Activated naive CD4-positive, alpha-beta T cell treated with anti-CD3 and anti-CD28 coated beads, Interleukin-2, amount 50 U/mL, for 24 hours (primary cell): ENCODE measurements at regions not wholly inside any gene's neighbourhood (a gene's known extent, or its start where the extent isn't known, plus 50 kb on each side); places are given as distances from the start of the nearest gene placed in this dataset.
A peak's percentile ranks its signal among the peaks of the same experiment; 100 is the strongest.

Experiments
- H3K27ac Mint-ChIP-seq: one replicate; pipeline ENCODE4 v1.8.0; 2021; ENCODE audit warnings: mild to moderate bottlenecking, mixed read lengths
- H3K27me3 Mint-ChIP-seq: one replicate; pipeline ENCODE4 v1.8.0; 2021; ENCODE audit warnings: mixed read lengths
- H3K36me3 Mint-ChIP-seq: one replicate; pipeline ENCODE4 v1.8.0; 2021; ENCODE audit warnings: mixed read lengths
- H3K4me1 Mint-ChIP-seq: one replicate; pipeline ENCODE4 v1.8.0; 2021; ENCODE audit warnings: mixed read lengths
- H3K4me3 Mint-ChIP-seq: one replicate; pipeline ENCODE4 v1.8.0; 2021; ENCODE audit warnings: mild to moderate bottlenecking, mixed read lengths
- H3K9me3 Mint-ChIP-seq: one replicate; pipeline ENCODE4 v1.8.0; 2021; ENCODE audit warnings: mixed read lengths

- no peaks in the 10 kb centered on the region for H3K36me3 Mint-ChIP-seq
- no peak overlapping the region for H3K27ac Mint-ChIP-seq
- H3K4me3 Mint-ChIP-seq, result no peak overlapping the region
- no peaks in the 10 kb centered on the region for H3K9me3 Mint-ChIP-seq
- no peaks in the 10 kb centered on the region for H3K4me1 Mint-ChIP-seq
- H3K27me3 Mint-ChIP-seq, result no peaks in the 10 kb centered on the region
Observed at GRCh38 chr11:70619591-70619990, 221.3 kb downstream of the CTTN start.

- H3K4me1 Mint-ChIP-seq, result no peaks in the 10 kb centered on the region
- no peak overlapping the region for H3K27ac Mint-ChIP-seq
- no peaks in the 10 kb centered on the region for H3K27me3 Mint-ChIP-seq
- no peaks in the 10 kb centered on the region for H3K36me3 Mint-ChIP-seq
- H3K4me3 Mint-ChIP-seq, result no peak overlapping the region
- H3K9me3 Mint-ChIP-seq, result no peaks in the 10 kb centered on the region
Observed at GRCh38 chr11:70620510-70621184, 222.3 kb downstream of the CTTN start.

- Mint-ChIP-seq H3K36me3 (no peaks in the 10 kb centered on the region), H3K4me1 (no peaks in the 10 kb centered on the region), H3K4me3 (no peak overlapping the region), H3K27me3 (no peaks in the 10 kb centered on the region), H3K9me3 (no peaks in the 10 kb centered on the region), H3K27ac (no peak overlapping the region)
Observed at GRCh38 chr11:70621241-70621640, 222.9 kb downstream of the CTTN start.

- no peak overlapping the region for H3K27ac Mint-ChIP-seq
- H3K27me3 Mint-ChIP-seq, result no peaks in the 10 kb centered on the region
- no peaks in the 10 kb centered on the region for H3K36me3 Mint-ChIP-seq
- H3K4me1 Mint-ChIP-seq, result no peaks in the 10 kb centered on the region
- no peaks in the 10 kb centered on the region for H3K9me3 Mint-ChIP-seq
- H3K4me3 Mint-ChIP-seq, result no peak overlapping the region
Observed at GRCh38 chr11:70622091-70622490, 223.8 kb downstream of the CTTN start.

- Mint-ChIP-seq H3K4me1 (no peaks in the 10 kb centered on the region), H3K27me3 (peaks cover 2% of the 10 kb centered on the region), H3K9me3 (no peaks in the 10 kb centered on the region), H3K27ac (no peak overlapping the region), H3K36me3 (no peaks in the 10 kb centered on the region), H3K4me3 (no peak overlapping the region)
Observed at GRCh38 chr11:70623906-70624597, 225.7 kb downstream of the CTTN start.

GRCh38 chr11:70624598-70624993 is 226.3 kb downstream of the CTTN start:
- no peak overlapping the region for H3K27ac Mint-ChIP-seq
- no peaks in the 10 kb centered on the region for H3K9me3 Mint-ChIP-seq
- H3K4me1 Mint-ChIP-seq, result no peaks in the 10 kb centered on the region
- no peaks in the 10 kb centered on the region for H3K36me3 Mint-ChIP-seq
- no peak overlapping the region for H3K4me3 Mint-ChIP-seq
- H3K27me3 Mint-ChIP-seq, result peaks cover 2% of the 10 kb centered on the region

- H3K27ac Mint-ChIP-seq, result no peak overlapping the region
- peaks cover 2% of the 10 kb centered on the region for H3K27me3 Mint-ChIP-seq
- H3K4me3 Mint-ChIP-seq, result no peak overlapping the region
- H3K36me3 Mint-ChIP-seq, result no peaks in the 10 kb centered on the region
- H3K9me3 Mint-ChIP-seq, result no peaks in the 10 kb centered on the region
- no peaks in the 10 kb centered on the region for H3K4me1 Mint-ChIP-seq
Observed at GRCh38 chr11:70625051-70625450, 226.7 kb downstream of the CTTN start.

- Mint-ChIP-seq H3K4me1 (no peaks in the 10 kb centered on the region), H3K36me3 (no peaks in the 10 kb centered on the region), H3K9me3 (no peaks in the 10 kb centered on the region), H3K27me3 (peaks cover 2% of the 10 kb centered on the region), H3K27ac (peak overlapping the region; percentile 35), H3K4me3 (no peak overlapping the region)
Observed at GRCh38 chr11:70625582-70626518, 227.5 kb downstream of the CTTN start.

- H3K27me3 Mint-ChIP-seq, result peaks cover 2% of the 10 kb centered on the region
Observed at GRCh38 chr11:70627219-70627618, 228.9 kb downstream of the CTTN start.

GRCh38 chr11:70628176-70628854 is 230.0 kb downstream of the CTTN start:
- H3K36me3 Mint-ChIP-seq, result no peaks in the 10 kb centered on the region
- H3K4me3 Mint-ChIP-seq, result no peak overlapping the region
- no peaks in the 10 kb centered on the region for H3K4me1 Mint-ChIP-seq
- H3K27ac Mint-ChIP-seq, result no peak overlapping the region
- no peaks in the 10 kb centered on the region for H3K9me3 Mint-ChIP-seq
- H3K27me3 Mint-ChIP-seq, result peaks cover 2% of the 10 kb centered on the region

More at GRCh38 chr11:70627219-70627618, 228.9 kb downstream of the CTTN start:
- H3K9me3 Mint-ChIP-seq, result no peaks in the 10 kb centered on the region
- no peaks in the 10 kb centered on the region for H3K4me1 Mint-ChIP-seq
- no peak overlapping the region for H3K4me3 Mint-ChIP-seq
- no peak overlapping the region for H3K27ac Mint-ChIP-seq
- no peaks in the 10 kb centered on the region for H3K36me3 Mint-ChIP-seq

- peaks cover 2% of the 10 kb centered on the region for H3K27me3 Mint-ChIP-seq
- H3K27ac Mint-ChIP-seq, result no peak overlapping the region
- H3K4me3 Mint-ChIP-seq, result no peak overlapping the region
- H3K4me1 Mint-ChIP-seq, result no peaks in the 10 kb centered on the region
- no peaks in the 10 kb centered on the region for H3K36me3 Mint-ChIP-seq
- no peaks in the 10 kb centered on the region for H3K9me3 Mint-ChIP-seq
Observed at GRCh38 chr11:70628855-70629844, 230.8 kb downstream of the CTTN start.

- Mint-ChIP-seq H3K27ac (no peak overlapping the region), H3K27me3 (peaks cover 2% of the 10 kb centered on the region), H3K36me3 (no peaks in the 10 kb centered on the region), H3K4me1 (no peaks in the 10 kb centered on the region), H3K4me3 (no peak overlapping the region), H3K9me3 (no peaks in the 10 kb centered on the region)
Observed at GRCh38 chr11:70630068-70630467, 231.7 kb downstream of the CTTN start.

- H3K4me3 Mint-ChIP-seq, result no peak overlapping the region
- no peak overlapping the region for H3K27ac Mint-ChIP-seq
- H3K36me3 Mint-ChIP-seq, result no peaks in the 10 kb centered on the region
- H3K4me1 Mint-ChIP-seq, result no peaks in the 10 kb centered on the region
- peaks cover 2% of the 10 kb centered on the region for H3K27me3 Mint-ChIP-seq
- no peaks in the 10 kb centered on the region for H3K9me3 Mint-ChIP-seq
Observed at GRCh38 chr11:70630816-70631623, 232.7 kb downstream of the CTTN start.

GRCh38 chr11:70631624-70632047 is 233.3 kb downstream of the CTTN start:
- Mint-ChIP-seq H3K36me3 (no peaks in the 10 kb centered on the region), H3K9me3 (no peaks in the 10 kb centered on the region), H3K4me3 (no peak overlapping the region), H3K4me1 (no peaks in the 10 kb centered on the region), H3K27me3 (peaks cover 2% of the 10 kb centered on the region), H3K27ac (no peak overlapping the region)
